ENCODE measurements at regions not wholly inside any gene's neighbourhood (a gene's known extent, or its start where the extent isn't known, plus 50 kb on each side); places are given as distances from the start of the nearest gene placed in this dataset.

- no peaks in the 10 kb centered on the region for H3K27me3 Mint-ChIP-seq
- no peak overlapping the region for H3K27ac Mint-ChIP-seq
- no peaks in the 10 kb centered on the region for H3K36me3 Mint-ChIP-seq
- peaks cover 0 to 2% (median 0%) of the 10 kb centered on the region in 7 donors for H3K9me3 Mint-ChIP-seq
- H3K4me1 Mint-ChIP-seq: no peaks in the 10 kb centered on the region
- no peak overlapping the region for H3K4me3 Mint-ChIP-seq
- DNase-seq (no peak), ATAC-seq (ENCODE audit: low read depth in 2 of 2) (no peak)
These were observed 339.2 kb downstream of the RNF144A start for GRCh38 chr2:7256377-7256776.

DNA sequence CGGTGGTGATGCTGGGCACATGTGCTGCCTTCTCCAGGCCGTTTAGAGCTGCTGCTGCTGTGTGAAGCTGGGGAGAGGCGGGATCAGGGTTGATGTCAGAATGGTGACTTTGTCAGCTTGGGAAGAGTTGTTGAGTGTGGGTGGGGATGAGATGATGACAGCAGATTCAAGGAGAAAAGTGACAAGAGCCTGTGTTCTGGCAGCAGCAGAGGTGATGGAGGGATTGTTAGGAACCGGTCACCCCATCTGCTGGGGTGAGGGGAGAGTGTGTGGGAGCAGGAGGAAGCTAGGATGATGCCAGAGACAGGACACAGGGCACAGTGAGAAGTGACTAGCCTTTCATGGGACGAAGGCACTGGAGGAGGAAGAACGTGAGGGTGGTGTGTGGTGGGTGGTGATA lies 345.5 kb downstream of the RNF144A start:
- Mint-ChIP-seq H3K27ac (no peak overlapping the region), H3K9me3 (peaks cover 0 to 2% (median 0%) of the 10 kb centered on the region in 7 donors), H3K36me3 (no peaks in the 10 kb centered on the region), H3K4me1 (no peaks in the 10 kb centered on the region), H3K4me3 (no peak overlapping the region), H3K27me3 (peaks cover 8 to 26% (median 20%) of the 10 kb centered on the region in 3 donors)
- no peak for DNase-seq
- ATAC-seq (ENCODE audit: low read depth in 2 of 2): no peak

DNA sequence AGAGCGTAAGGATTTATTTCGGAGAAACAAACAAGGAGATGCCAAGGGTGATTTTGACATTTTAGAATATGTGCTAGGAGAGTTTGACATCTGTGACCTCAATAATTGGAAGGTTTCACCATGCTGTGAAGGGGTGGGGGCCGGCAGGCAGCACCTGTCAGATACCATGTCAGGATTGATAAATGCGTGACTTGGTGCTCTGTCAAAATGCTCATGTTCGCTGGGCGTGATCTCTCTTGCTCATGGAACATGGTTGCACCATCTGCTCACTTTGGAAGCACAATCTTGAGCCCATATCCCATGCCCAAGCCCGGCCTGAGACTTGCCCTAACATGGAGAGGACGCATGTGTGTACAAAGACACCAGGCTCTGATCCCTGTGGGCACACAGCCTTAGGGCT lies 347.6 kb downstream of the RNF144A start:
- DNase-seq (no peak), ATAC-seq (ENCODE audit: low read depth in 2 of 2) (no peak)
- H3K27ac Mint-ChIP-seq: no peak overlapping the region
- H3K4me1 Mint-ChIP-seq: no peaks in the 10 kb centered on the region
- no peaks in the 10 kb centered on the region for H3K36me3 Mint-ChIP-seq
- H3K4me3 Mint-ChIP-seq: no peak overlapping the region
- peaks cover 0 to 2% (median 0%) of the 10 kb centered on the region in 7 donors for H3K9me3 Mint-ChIP-seq
- peaks cover 11 to 26% (median 20%) of the 10 kb centered on the region in 3 donors for H3K27me3 Mint-ChIP-seq

DNA sequence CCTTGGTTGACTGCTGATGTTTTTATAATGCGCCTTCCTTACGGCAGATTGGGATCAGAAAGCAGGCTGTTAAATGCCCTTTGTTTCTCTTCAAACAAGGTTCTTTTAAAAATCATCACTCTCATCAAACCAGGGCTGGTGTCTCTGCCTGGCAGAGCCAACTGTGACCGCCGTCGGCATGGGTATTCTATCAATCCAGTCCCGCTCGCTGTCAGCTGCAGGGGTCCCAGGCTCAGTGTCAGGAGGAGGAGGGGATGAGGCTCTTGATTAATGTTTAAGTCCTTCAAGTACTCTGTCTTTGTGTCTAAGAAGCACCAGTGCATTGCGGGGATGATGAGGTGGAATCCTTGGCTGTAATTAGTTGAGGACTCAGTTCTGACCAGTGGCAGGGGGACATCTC lies 348.1 kb downstream of the RNF144A start:
- peaks cover 11 to 26% (median 20%) of the 10 kb centered on the region in 3 donors for H3K27me3 Mint-ChIP-seq
- H3K4me1 Mint-ChIP-seq: no peaks in the 10 kb centered on the region
- H3K36me3 Mint-ChIP-seq: no peaks in the 10 kb centered on the region
- no peak for ATAC-seq (ENCODE audit: low read depth in 2 of 2)
- no peak overlapping the region for H3K27ac Mint-ChIP-seq
- H3K4me3 Mint-ChIP-seq: no peak overlapping the region
- peaks cover 0 to 2% (median 0%) of the 10 kb centered on the region in 7 donors for H3K9me3 Mint-ChIP-seq
- no peak for DNase-seq

- Mint-ChIP-seq H3K27ac (no peak overlapping the region), H3K27me3 (peaks cover 4 to 17% (median 13%) of the 10 kb centered on the region in 3 donors), H3K4me3 (no peak overlapping the region)
These were observed 352.0 kb downstream of the RNF144A start for GRCh38 chr2:7269106-7269643.

DNA sequence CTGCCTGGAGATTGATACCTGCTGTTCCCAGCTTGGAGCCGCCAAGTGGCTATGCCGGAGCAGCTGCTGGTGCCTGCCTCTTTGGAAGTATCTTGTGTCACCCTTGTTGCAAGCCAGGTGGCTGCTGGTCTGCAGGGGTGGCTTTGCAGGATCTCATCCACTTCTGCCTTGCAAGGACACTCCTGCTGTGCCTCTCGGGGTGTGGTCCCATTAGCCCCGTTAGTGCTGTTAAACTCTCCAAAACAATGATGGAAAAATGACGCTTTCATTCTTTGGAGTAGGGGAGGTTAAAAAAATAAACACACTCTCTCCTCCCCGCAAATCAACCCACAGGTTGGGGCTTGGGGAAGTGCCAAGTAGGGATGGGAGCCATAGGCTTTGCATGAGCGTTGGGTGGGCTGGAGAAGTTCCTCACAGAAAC lies 352.8 kb downstream of the RNF144A start:
- Mint-ChIP-seq H3K36me3 (no peaks in the 10 kb centered on the region), H3K4me3 (no peak overlapping the region), H3K4me1 (no peaks in the 10 kb centered on the region), H3K27ac (no peak overlapping the region), H3K27me3 (peaks cover 4 to 21% (median 13%) of the 10 kb centered on the region in 3 donors), H3K9me3 (no peaks in the 10 kb centered on the region)
- DNase-seq (no peak), ATAC-seq (ENCODE audit: low read depth in 2 of 2) (no peak)

More at GRCh38 chr2:7269106-7269643, 352.0 kb downstream of the RNF144A start:
- H3K9me3 Mint-ChIP-seq: no peaks in the 10 kb centered on the region
- DNase-seq (no peak), ATAC-seq (ENCODE audit: low read depth in 2 of 2) (no peak)
- no peaks in the 10 kb centered on the region for H3K36me3 Mint-ChIP-seq
- H3K4me1 Mint-ChIP-seq: no peaks in the 10 kb centered on the region

DNA sequence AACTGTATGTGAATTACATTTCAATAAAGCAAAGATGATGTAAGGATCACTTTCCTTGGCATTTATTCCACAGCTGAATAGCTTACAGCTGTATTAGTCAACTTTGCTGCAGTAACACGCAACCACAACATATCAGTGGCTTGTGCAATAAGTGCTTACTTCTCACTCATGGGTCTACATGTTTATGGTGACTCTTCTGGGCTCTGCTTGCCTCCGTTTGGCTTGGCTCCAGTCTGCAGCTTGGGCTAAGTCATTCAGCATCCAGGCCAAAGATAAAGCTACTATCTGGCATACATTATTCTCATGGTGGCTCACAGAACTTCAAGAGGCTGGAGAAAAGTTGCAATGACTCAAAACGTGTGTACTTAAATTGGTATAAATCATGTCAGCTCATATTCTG lies 355.0 kb downstream of the RNF144A start:
- H3K27me3 Mint-ChIP-seq: peaks cover 0 to 22% (median 13%) of the 10 kb centered on the region in 3 donors

GRCh38 chr2:7278984-7279383 lies 361.8 kb downstream of the RNF144A start:
- H3K4me3 Mint-ChIP-seq: no peak overlapping the region
- no peaks in the 10 kb centered on the region for H3K9me3 Mint-ChIP-seq
- H3K36me3 Mint-ChIP-seq: no peaks in the 10 kb centered on the region
- DNase-seq (no peak), ATAC-seq (ENCODE audit: low read depth in 2 of 2) (no peak)
- peak overlapping the region in 1 of 6 donors; percentile 5 for H3K27ac Mint-ChIP-seq
- H3K4me1 Mint-ChIP-seq: no peaks in the 10 kb centered on the region
- H3K27me3 Mint-ChIP-seq: peaks cover 4 to 15% (median 11%) of the 10 kb centered on the region in 3 donors

More for the DNA sequence above, 355.0 kb downstream of the RNF144A start:
- Mint-ChIP-seq H3K4me3 (no peak overlapping the region), H3K27ac (no peak overlapping the region), H3K9me3 (no peaks in the 10 kb centered on the region), H3K4me1 (no peaks in the 10 kb centered on the region), H3K36me3 (no peaks in the 10 kb centered on the region)
- DNase-seq: no peak
- no peak for ATAC-seq (ENCODE audit: low read depth in 2 of 2)

DNA sequence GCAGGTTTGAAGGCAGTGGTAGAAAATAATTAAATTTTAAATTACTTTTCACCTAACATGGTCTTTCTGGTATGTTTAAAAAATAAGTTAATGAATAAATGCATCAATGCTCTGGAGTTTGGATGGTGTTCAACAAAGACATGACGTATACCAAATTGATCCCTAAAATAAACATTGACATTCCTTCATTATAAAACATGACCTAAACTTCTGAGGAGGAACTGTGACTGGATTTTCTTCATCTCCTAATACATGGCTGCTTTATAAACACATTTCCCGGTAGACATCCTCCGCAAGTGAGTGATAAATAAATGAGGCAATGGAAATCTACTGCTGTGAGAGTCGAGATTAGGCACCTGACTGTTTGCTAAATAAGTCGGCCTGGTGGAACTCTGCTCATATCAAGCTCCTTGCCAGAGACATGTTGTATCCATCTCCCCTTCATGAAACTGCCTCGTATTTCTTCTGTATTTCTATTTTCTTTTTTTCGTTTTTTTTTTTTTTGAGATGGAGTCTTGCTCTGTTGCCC lies 362.3 kb downstream of the RNF144A start:
- no peak overlapping the region for H3K4me3 Mint-ChIP-seq

DNA sequence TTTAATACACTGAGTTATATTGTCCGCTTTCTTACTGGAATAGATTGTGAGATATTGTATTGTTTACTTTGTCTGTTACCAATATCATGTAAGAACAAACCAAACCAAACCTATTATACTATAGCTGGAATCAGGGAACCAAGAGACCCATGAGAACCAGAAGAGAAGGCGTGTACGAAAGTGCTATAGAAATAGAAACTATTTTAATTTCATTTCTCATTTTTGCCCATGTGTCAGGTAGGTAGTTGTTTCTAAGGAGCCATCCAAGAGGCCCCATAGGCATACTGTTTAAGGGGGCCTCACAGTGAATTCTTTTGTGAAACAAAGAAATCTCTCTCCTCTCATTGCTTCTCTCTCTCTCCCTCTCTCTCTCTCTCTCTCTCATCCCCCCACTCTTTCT lies 363.6 kb downstream of the RNF144A start:
- DNase-seq (no peak), ATAC-seq (ENCODE audit: low read depth in 2 of 2) (no peak)
- H3K36me3 Mint-ChIP-seq: no peaks in the 10 kb centered on the region
- no peak overlapping the region for H3K4me3 Mint-ChIP-seq
- H3K27me3 Mint-ChIP-seq: peaks cover 4 to 5% (median 4%) of the 10 kb centered on the region in 3 donors
- H3K9me3 Mint-ChIP-seq: no peaks in the 10 kb centered on the region
- no peaks in the 10 kb centered on the region for H3K4me1 Mint-ChIP-seq
- no peak overlapping the region for H3K27ac Mint-ChIP-seq

More for the DNA sequence above, 362.3 kb downstream of the RNF144A start:
- Mint-ChIP-seq H3K4me1 (no peaks in the 10 kb centered on the region), H3K27ac (no peak overlapping the region), H3K27me3 (peaks cover 4 to 10% (median 6%) of the 10 kb centered on the region in 3 donors), H3K9me3 (no peaks in the 10 kb centered on the region), H3K36me3 (no peaks in the 10 kb centered on the region)
- ATAC-seq (ENCODE audit: low read depth in 2 of 2): no peak
- DNase-seq: no peak

GRCh38 chr2:7281231-7282201 lies 364.3 kb downstream of the RNF144A start:
- Mint-ChIP-seq H3K4me3 (no peak overlapping the region), H3K27ac (no peak overlapping the region), H3K36me3 (no peaks in the 10 kb centered on the region), H3K27me3 (peaks cover 4 to 5% (median 4%) of the 10 kb centered on the region in 3 donors), H3K9me3 (no peaks in the 10 kb centered on the region), H3K4me1 (no peaks in the 10 kb centered on the region)
- DNase-seq: no peak
- no peak for ATAC-seq (ENCODE audit: low read depth in 2 of 2)

- peaks cover 4 to 5% (median 4%) of the 10 kb centered on the region in 3 donors for H3K27me3 Mint-ChIP-seq
- no peak overlapping the region for H3K27ac Mint-ChIP-seq
- no peaks in the 10 kb centered on the region for H3K36me3 Mint-ChIP-seq
- H3K4me3 Mint-ChIP-seq: no peak overlapping the region
- no peaks in the 10 kb centered on the region for H3K4me1 Mint-ChIP-seq
- DNase-seq (no peak), ATAC-seq (ENCODE audit: low read depth in 2 of 2) (no peak)
- peaks cover 0 to 4% (median 0%) of the 10 kb centered on the region in 7 donors for H3K9me3 Mint-ChIP-seq
These were observed 368.9 kb downstream of the RNF144A start for GRCh38 chr2:7286120-7286519.

DNA sequence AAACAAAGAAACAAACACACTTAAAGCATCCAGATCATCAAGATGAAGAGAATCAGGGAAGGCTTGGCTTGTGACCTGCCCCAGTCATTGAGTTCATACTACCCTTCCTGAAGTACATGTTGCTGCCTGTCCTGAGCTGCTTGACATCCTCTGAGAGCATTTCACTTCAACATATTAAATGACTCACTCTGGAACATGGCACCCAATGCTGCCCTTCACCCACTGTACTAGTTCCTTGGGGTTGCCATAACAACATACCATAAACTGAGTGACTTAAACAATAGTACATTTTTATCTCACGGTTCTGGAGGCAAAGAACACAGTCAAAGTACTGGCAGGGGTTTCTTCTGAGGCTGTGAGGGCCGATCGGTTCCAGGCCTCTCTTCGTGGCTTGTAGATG lies 371.3 kb downstream of the RNF144A start:
- H3K36me3 Mint-ChIP-seq: no peaks in the 10 kb centered on the region
- H3K27ac Mint-ChIP-seq: no peak overlapping the region
- DNase-seq (no peak), ATAC-seq (ENCODE audit: low read depth in 2 of 2) (no peak)
- no peak overlapping the region for H3K4me3 Mint-ChIP-seq
- no peaks in the 10 kb centered on the region for H3K4me1 Mint-ChIP-seq
- peaks cover 0 to 4% (median 3%) of the 10 kb centered on the region in 3 donors for H3K27me3 Mint-ChIP-seq
- peaks cover 0 to 4% (median 0%) of the 10 kb centered on the region in 7 donors for H3K9me3 Mint-ChIP-seq

- no peak overlapping the region for H3K4me3 Mint-ChIP-seq
- ATAC-seq (ENCODE audit: low read depth in 2 of 2): no peak
- H3K4me1 Mint-ChIP-seq: no peaks in the 10 kb centered on the region
- no peaks in the 10 kb centered on the region for H3K36me3 Mint-ChIP-seq
- no peak for DNase-seq
- peaks cover 0 to 4% (median 0%) of the 10 kb centered on the region in 7 donors for H3K9me3 Mint-ChIP-seq
- H3K27me3 Mint-ChIP-seq: no peaks in the 10 kb centered on the region
- H3K27ac Mint-ChIP-seq: no peak overlapping the region
These were observed 372.5 kb downstream of the RNF144A start for GRCh38 chr2:7289697-7290096.
